Astrocyte (in vitro differentiated cells and primary cell): ENCODE measurements at regions not wholly inside any gene's neighbourhood (a gene's known extent, or its start where the extent isn't known, plus 50 kb on each side); places are given as distances from the start of the nearest gene placed in this dataset.

Experiments used
- DNase-seq: peaks from one replicate; pipeline ENCODE4 v3.0.0-alpha.2; 2010; ENCODE audit warnings: low read depth
- FAIRE-seq: peaks from 2 replicates; lab custom pipeline; 2011; peaks lifted over from hg19 to GRCh38; lab: Jason Lieb, UNC
- H2AFZ ChIP-seq: 2 replicates; pipeline ENCODE4 v1.6.0; 2012; ENCODE audit warnings: low read depth, low read length, inconsistent platforms
- H3K27ac ChIP-seq: 2 replicates; pipeline ENCODE4 v1.5.1; 2011; ENCODE audit warnings: low read depth, low read length, inconsistent platforms
- H3K27me3 ChIP-seq: 2 replicates; pipeline ENCODE4 v1.6.0; 2011; ENCODE audit warnings: low read length, inconsistent platforms; ENCODE audit not compliant: insufficient read depth
- H3K36me3 ChIP-seq: 2 replicates; pipeline ENCODE4 v1.5.1; 2011; ENCODE audit warnings: low read length, inconsistent platforms; ENCODE audit not compliant: insufficient read depth
- H3K4me1 ChIP-seq: 2 replicates; pipeline ENCODE4 v1.5.1; 2011; ENCODE audit warnings: low read length, inconsistent platforms; ENCODE audit not compliant: insufficient read depth
- H3K4me2 ChIP-seq: 2 replicates; pipeline ENCODE4 v1.6.0; 2012; ENCODE audit warnings: low read length, inconsistent platforms
- H3K4me3 ChIP-seq: 2 replicates; pipeline ENCODE4 v1.5.1; 2011; ENCODE audit warnings: low read depth, mild to moderate bottlenecking, low read length, inconsistent platforms; ENCODE audit not compliant: insufficient read depth
- H3K79me2 ChIP-seq: 2 replicates; pipeline ENCODE4 v1.6.0; 2012; ENCODE audit warnings: mild to moderate bottlenecking, low read length, inconsistent platforms; ENCODE audit not compliant: insufficient read depth
- H3K9ac ChIP-seq: 2 replicates; pipeline ENCODE4 v1.6.0; 2012; ENCODE audit warnings: mild to moderate bottlenecking, low read length, inconsistent platforms
- H3K9me3 ChIP-seq: 2 replicates; pipeline ENCODE4 v1.5.1; 2012; ENCODE audit warnings: low read depth, mild to moderate bottlenecking, low read length, inconsistent platforms; ENCODE audit not compliant: insufficient read depth
- H4K20me1 ChIP-seq: 2 replicates; pipeline ENCODE4 v1.6.0; 2012; ENCODE audit warnings: low read length, inconsistent platforms; ENCODE audit not compliant: insufficient read depth
- H3K27ac Mint-ChIP-seq: one replicate; pipeline ENCODE4 v1.8.0; 2021; ENCODE audit warnings: mild to moderate bottlenecking, mixed read lengths; ENCODE audit not compliant: unreplicated experiment
- H3K27me3 Mint-ChIP-seq: one replicate; pipeline ENCODE4 v1.8.0; 2021; ENCODE audit warnings: low read depth, mixed read lengths; ENCODE audit not compliant: unreplicated experiment
- H3K36me3 Mint-ChIP-seq: one replicate; pipeline ENCODE4 v1.8.0; 2021; ENCODE audit warnings: low read depth, mixed read lengths; ENCODE audit not compliant: unreplicated experiment
- H3K4me1 Mint-ChIP-seq: one replicate; pipeline ENCODE4 v1.8.0; 2021; ENCODE audit warnings: low read depth, mixed read lengths; ENCODE audit not compliant: unreplicated experiment
- H3K4me3 Mint-ChIP-seq: one replicate; pipeline ENCODE4 v1.8.0; 2021; ENCODE audit warnings: mild to moderate bottlenecking, moderate library complexity, mixed read lengths; ENCODE audit not compliant: unreplicated experiment
- H3K9me3 Mint-ChIP-seq: one replicate; pipeline ENCODE4 v1.8.0; 2021; ENCODE audit warnings: mild to moderate bottlenecking, mixed read lengths; ENCODE audit not compliant: unreplicated experiment
- EZH2 ChIP-seq: IDR thresholded peaks from 2 replicates; pipeline ENCODE4 v1.6.1; 2012; ENCODE audit warnings: mild to moderate bottlenecking, low read length, inconsistent platforms; ENCODE audit not compliant: insufficient read depth
- TF ChIP-seq, protein P1 (sequence below): IDR thresholded peaks from 2 replicates; pipeline ENCODE4 v1.5.1; 2011; ENCODE audit warnings: low read depth, mild to moderate bottlenecking, inconsistent platforms, low read length, moderate library complexity; ENCODE audit not compliant: insufficient read depth

GRCh38 chr13:86409466-86410241, 610.4 kb upstream of the SLITRK6 start:
- no peaks in the 10 kb centered on the region for H3K4me1 Mint-ChIP-seq
- no peak overlapping the region for H3K27ac ChIP-seq
- no peak overlapping the region for H3K4me3 ChIP-seq
- no peak overlapping the region for H3K4me2 ChIP-seq
- H3K4me3 Mint-ChIP-seq, result no peak overlapping the region
- no peak overlapping the region for H3K9ac ChIP-seq
- FAIRE-seq, result no peak
- no peak for TF ChIP-seq EZH2
- TF ChIP-seq, protein P1, sequence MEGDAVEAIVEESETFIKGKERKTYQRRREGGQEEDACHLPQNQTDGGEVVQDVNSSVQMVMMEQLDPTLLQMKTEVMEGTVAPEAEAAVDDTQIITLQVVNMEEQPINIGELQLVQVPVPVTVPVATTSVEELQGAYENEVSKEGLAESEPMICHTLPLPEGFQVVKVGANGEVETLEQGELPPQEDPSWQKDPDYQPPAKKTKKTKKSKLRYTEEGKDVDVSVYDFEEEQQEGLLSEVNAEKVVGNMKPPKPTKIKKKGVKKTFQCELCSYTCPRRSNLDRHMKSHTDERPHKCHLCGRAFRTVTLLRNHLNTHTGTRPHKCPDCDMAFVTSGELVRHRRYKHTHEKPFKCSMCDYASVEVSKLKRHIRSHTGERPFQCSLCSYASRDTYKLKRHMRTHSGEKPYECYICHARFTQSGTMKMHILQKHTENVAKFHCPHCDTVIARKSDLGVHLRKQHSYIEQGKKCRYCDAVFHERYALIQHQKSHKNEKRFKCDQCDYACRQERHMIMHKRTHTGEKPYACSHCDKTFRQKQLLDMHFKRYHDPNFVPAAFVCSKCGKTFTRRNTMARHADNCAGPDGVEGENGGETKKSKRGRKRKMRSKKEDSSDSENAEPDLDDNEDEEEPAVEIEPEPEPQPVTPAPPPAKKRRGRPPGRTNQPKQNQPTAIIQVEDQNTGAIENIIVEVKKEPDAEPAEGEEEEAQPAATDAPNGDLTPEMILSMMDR, result no peak
- H3K9me3 ChIP-seq, result no peaks in the 10 kb centered on the region
- H3K36me3 ChIP-seq, result no peaks in the 10 kb centered on the region
- no peaks in the 10 kb centered on the region for H3K9me3 Mint-ChIP-seq
- H3K4me1 ChIP-seq, result no peaks in the 10 kb centered on the region
- no peaks in the 10 kb centered on the region for H3K27me3 ChIP-seq
- no peak for DNase-seq
- H3K79me2 ChIP-seq, result no peaks in the 10 kb centered on the region
- no peaks in the 10 kb centered on the region for H3K36me3 Mint-ChIP-seq
- H4K20me1 ChIP-seq, result no peaks in the 10 kb centered on the region
- no peaks in the 10 kb centered on the region for H3K27me3 Mint-ChIP-seq
- no peak overlapping the region for H3K27ac Mint-ChIP-seq
- no peak overlapping the region for H2AFZ ChIP-seq

GRCh38 chr13:86425170-86425815, 626.1 kb upstream of the SLITRK6 start:
- Histone ChIP-seq H2AFZ (no peak overlapping the region), H4K20me1 (no peaks in the 10 kb centered on the region), H3K27me3 (no peaks in the 10 kb centered on the region), H3K9ac (no peak overlapping the region), H3K4me3 (no peak overlapping the region), H3K36me3 (no peaks in the 10 kb centered on the region), H3K27ac (no peak overlapping the region), H3K4me1 (no peaks in the 10 kb centered on the region), H3K79me2 (no peaks in the 10 kb centered on the region), H3K4me2 (no peak overlapping the region), H3K9me3 (no peaks in the 10 kb centered on the region)
- Mint-ChIP-seq H3K9me3 (peaks cover 5% of the 10 kb centered on the region), H3K36me3 (no peaks in the 10 kb centered on the region), H3K27ac (no peak overlapping the region), H3K27me3 (no peaks in the 10 kb centered on the region), H3K4me3 (no peak overlapping the region), H3K4me1 (no peaks in the 10 kb centered on the region)
- DNase-seq (no peak), FAIRE-seq (no peak)
- TF ChIP-seq, protein P1, result no peak

DNA sequence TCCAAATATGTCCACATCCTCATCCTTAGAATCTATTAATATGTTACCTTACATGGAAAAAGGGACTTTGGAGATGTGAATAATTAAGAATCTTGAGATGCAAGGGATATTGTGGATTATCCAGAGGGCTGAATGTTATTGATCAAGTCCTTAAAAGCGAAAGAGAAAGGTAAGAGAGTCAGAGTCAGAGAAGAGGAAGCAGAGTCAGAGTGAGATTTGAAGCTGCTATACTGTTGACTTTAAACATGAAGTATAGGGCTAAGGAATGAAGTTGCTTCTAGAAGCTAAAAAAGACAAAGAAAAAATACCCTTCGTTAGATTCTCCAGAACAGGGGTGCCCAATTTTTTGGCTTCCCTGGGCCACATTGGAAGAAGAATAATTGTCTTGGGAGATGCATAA, 627.2 kb upstream of the SLITRK6 start:
- H3K4me3 ChIP-seq, result no peak overlapping the region
- no peaks in the 10 kb centered on the region for H3K36me3 ChIP-seq
- peaks cover 5% of the 10 kb centered on the region for H3K9me3 Mint-ChIP-seq
- DNase-seq (no peak), FAIRE-seq (no peak)
- no peaks in the 10 kb centered on the region for H3K4me1 Mint-ChIP-seq
- H3K4me3 Mint-ChIP-seq, result no peak overlapping the region
- H3K27me3 Mint-ChIP-seq, result no peaks in the 10 kb centered on the region
- no peaks in the 10 kb centered on the region for H3K36me3 Mint-ChIP-seq
- no peaks in the 10 kb centered on the region for H3K79me2 ChIP-seq
- no peak overlapping the region for H3K27ac ChIP-seq
- H3K27me3 ChIP-seq, result no peaks in the 10 kb centered on the region
- no peak overlapping the region for H3K27ac Mint-ChIP-seq
- no peak overlapping the region for H2AFZ ChIP-seq
- H3K9me3 ChIP-seq, result no peaks in the 10 kb centered on the region
- no peak overlapping the region for H3K4me2 ChIP-seq
- H3K4me1 ChIP-seq, result no peaks in the 10 kb centered on the region
- H3K9ac ChIP-seq, result no peak overlapping the region
- no peaks in the 10 kb centered on the region for H4K20me1 ChIP-seq
- TF ChIP-seq, protein P1, result no peak
- TF ChIP-seq EZH2, result no peak
